ENCODE measurements at regions not wholly inside any gene's neighbourhood (a gene's known extent, or its start where the extent isn't known, plus 50 kb on each side); places are given as distances from the start of the nearest gene placed in this dataset.

GRCh38 chr14:105876158-105876557 is 349.8 kb downstream of the TMEM121 start:
- H3K4me3 ChIP-seq (ENCODE audit: low read depth in 1 of 3, low read length in 3 of 3) = no peak overlapping the region
- no peaks in the 10 kb centered on the region for H3K9me3 ChIP-seq (ENCODE audit: control insufficient read depth in 4 of 4, low read length in 3 of 4)
- no peak overlapping the region for H3K27ac ChIP-seq (ENCODE audit: low read depth in 1 of 2, low read length in 2 of 2)
- 69% methylated on average over 4 of the region's 4 CpGs for WGBS
- no peak for TF ChIP-seq FOXA1 (IDR thresholded peaks at IDR 0.05)
- no peak overlapping the region for H3K9ac ChIP-seq (ENCODE audit: low read depth in 1 of 2, low read length in 2 of 2)
- peaks cover 0 to 3% (median 0%) of the 10 kb centered on the region in 4 donors for H3K27me3 ChIP-seq (ENCODE audit: control insufficient read depth in 4 of 4, insufficient read depth in 4 of 4, low read length in 3 of 4)
- DNase-seq (ENCODE audit: low spot score) = no peak
- no peaks in the 10 kb centered on the region for H3K4me1 ChIP-seq (ENCODE audit: control insufficient read depth in 4 of 4, insufficient read depth in 4 of 4, low read length in 3 of 4)
- H3K36me3 ChIP-seq (ENCODE audit: control insufficient read depth in 4 of 4, insufficient read depth in 3 of 4, low read depth in 1 of 4, low read length in 3 of 4) = no peaks in the 10 kb centered on the region

DNA sequence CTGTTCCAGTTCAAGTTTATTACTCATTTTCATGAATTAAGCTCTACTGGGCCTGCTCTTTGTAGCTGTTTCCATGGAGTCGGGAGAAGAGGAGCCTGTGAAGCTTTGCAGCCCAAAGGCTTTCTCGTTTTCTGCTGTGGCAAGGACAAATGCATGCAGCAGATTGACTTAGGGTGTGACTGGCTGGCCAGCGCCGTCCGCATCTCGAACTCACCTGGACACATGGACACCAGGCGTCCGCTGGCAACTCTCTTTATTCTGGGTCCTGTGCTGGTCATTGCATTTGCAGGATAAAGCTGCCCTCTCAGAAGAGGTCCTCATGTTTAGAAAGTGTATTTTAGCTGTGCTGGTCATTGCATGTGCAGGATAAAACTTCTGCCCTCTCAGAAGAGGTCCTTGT is 350.4 kb downstream of the TMEM121 start:
- H3K9me3 ChIP-seq (ENCODE audit: control insufficient read depth in 4 of 4, low read length in 3 of 4) = no peaks in the 10 kb centered on the region
- no peaks in the 10 kb centered on the region for H3K4me1 ChIP-seq (ENCODE audit: control insufficient read depth in 4 of 4, insufficient read depth in 4 of 4, low read length in 3 of 4)
- TF ChIP-seq JUND (IDR thresholded peaks at IDR 0.05) (no peak), REST (IDR thresholded peaks at IDR 0.05) (no peak), ZBTB33 (IDR thresholded peaks at IDR 0.05) (no peak), YY1 (IDR thresholded peaks at IDR 0.05) (no peak), HNF4G (IDR thresholded peaks at IDR 0.05) (no peak), SP1 (IDR thresholded peaks at IDR 0.05) (no peak), TAF1 (conservative IDR thresholded peaks at IDR 0.05) (no peak), HNF4A (conservative IDR thresholded peaks at IDR 0.05) (no peak), GABPA (IDR thresholded peaks at IDR 0.05 in 1 of 2, conservative IDR thresholded peaks at IDR 0.05 in 1 of 2) (no peak)
- TF ChIP-seq, protein P1, sequence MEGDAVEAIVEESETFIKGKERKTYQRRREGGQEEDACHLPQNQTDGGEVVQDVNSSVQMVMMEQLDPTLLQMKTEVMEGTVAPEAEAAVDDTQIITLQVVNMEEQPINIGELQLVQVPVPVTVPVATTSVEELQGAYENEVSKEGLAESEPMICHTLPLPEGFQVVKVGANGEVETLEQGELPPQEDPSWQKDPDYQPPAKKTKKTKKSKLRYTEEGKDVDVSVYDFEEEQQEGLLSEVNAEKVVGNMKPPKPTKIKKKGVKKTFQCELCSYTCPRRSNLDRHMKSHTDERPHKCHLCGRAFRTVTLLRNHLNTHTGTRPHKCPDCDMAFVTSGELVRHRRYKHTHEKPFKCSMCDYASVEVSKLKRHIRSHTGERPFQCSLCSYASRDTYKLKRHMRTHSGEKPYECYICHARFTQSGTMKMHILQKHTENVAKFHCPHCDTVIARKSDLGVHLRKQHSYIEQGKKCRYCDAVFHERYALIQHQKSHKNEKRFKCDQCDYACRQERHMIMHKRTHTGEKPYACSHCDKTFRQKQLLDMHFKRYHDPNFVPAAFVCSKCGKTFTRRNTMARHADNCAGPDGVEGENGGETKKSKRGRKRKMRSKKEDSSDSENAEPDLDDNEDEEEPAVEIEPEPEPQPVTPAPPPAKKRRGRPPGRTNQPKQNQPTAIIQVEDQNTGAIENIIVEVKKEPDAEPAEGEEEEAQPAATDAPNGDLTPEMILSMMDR (IDR thresholded peaks at IDR 0.05; ENCODE audit: low read depth, low read length, missing input control) = no peak
- TF ChIP-seq, protein P2, sequence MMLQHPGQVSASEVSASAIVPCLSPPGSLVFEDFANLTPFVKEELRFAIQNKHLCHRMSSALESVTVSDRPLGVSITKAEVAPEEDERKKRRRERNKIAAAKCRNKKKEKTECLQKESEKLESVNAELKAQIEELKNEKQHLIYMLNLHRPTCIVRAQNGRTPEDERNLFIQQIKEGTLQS (IDR thresholded peaks at IDR 0.05) = no peak
- no peaks in the 10 kb centered on the region for H3K36me3 ChIP-seq (ENCODE audit: control insufficient read depth in 4 of 4, insufficient read depth in 3 of 4, low read depth in 1 of 4, low read length in 3 of 4)
- H3K27ac ChIP-seq (ENCODE audit: low read depth in 1 of 2, low read length in 2 of 2) = no peak overlapping the region
- no peak overlapping the region for H3K9ac ChIP-seq (ENCODE audit: low read depth in 1 of 2, low read length in 2 of 2)
- WGBS = 83% methylated on average over 8 of the region's 8 CpGs
- no peak for DNase-seq (ENCODE audit: low spot score)
- no peak overlapping the region for H3K4me3 ChIP-seq (ENCODE audit: low read depth in 1 of 3, low read length in 3 of 3)
- peaks cover 0 to 3% (median 0%) of the 10 kb centered on the region in 4 donors for H3K27me3 ChIP-seq (ENCODE audit: control insufficient read depth in 4 of 4, insufficient read depth in 4 of 4, low read length in 3 of 4)
